Right ventricle myocardium inferior (tissue), 1 donor: ENCODE measurements at regions not wholly inside any gene's neighbourhood (a gene's known extent, or its start where the extent isn't known, plus 50 kb on each side); places are given as distances from the start of the nearest gene placed in this dataset.

Experiments
- ATAC-seq: fragments of 200-7000 bp; cut with Tn5 transposase; one replicate; pipeline ENCODE4 v1.9.1; 2020; ENCODE audit warnings: mild to moderate bottlenecking, moderate library complexity
- DNase-seq: peaks from one replicate; pipeline ENCODE4 v3.0.0; 2021; ENCODE audit errors: missing footprints
- intact Hi-C: fragments of 100-400 bp; cut with DNase I; formaldehyde crosslinking; loops from one replicate; pipeline ENCODE4 v1.11.0; 2022
- donor health status: DM: no; HTN: yes; CAD: no; lungs with severe emphysema.

DNA sequence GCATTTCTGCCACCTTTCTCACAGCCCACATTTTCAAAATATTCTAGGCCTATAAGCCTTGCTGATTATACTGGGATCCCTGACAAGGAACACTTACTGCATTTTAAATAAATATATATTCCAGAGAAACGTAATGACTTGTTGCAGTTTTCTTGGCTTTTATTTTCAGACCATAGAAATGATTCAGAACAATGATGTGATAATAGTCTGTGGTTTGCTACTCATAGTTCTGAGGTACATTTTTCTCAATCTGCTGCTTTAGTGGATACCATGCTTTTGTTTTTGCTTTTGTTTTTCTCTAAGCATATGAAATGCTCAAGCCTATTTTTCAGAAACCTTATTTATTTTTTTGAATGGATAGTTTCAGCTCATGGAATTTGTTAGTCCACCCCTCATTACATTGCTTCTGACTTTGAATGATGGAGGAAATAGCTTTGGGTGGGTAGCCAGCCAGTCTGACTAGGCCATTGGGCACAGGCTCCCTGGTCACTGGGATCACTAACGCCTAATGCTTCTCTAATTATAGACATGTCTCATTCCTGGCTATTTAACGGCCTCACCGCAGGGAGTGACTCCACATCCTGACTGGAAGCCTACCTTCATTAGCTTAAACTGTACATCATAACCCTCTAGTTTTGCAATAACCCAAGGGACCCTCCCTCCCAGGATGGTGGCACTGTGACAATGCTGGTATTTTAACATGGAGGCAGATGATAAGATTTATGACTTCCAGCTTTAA lies 66.1 kb downstream of the MBL2 start:
- ATAC-seq (no peak), DNase-seq (no peak)
- intact Hi-C loops = no loop called here
